Islet precursor cell (in vitro differentiated cells): ENCODE measurements at regions not wholly inside any gene's neighbourhood (a gene's known extent, or its start where the extent isn't known, plus 50 kb on each side); places are given as distances from the start of the nearest gene placed in this dataset.
"Not testable (repeated sequence)": the region's sequence is repeated elsewhere in the genome, so short reads cannot be mapped to it uniquely, and the experiment has no call there.

Experiments
- DNase-seq: peaks from one replicate; pipeline ENCODE4 v3.0.0-alpha.2; 2018

DNA sequence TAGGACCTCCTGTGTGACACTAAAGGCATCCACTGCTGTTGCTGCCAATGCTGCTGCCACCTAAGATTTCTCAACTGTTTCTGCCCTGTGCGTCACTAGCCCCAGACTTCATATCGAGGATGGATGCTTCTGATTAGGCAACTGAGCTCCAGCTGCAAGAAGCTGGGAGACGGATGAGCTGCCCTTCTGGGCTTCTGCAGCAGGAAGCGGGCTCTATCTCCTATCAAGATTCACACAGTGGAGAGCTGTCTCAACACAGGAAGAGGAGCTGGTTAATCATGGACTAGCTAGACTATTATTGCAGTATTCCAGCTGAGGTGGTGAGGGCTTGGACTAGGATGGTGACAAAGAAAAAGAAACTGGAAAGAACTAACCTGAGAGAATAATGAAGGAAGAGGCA lies 59.2 kb upstream of the PELI2 start:
- no peak for DNase-seq

DNA sequence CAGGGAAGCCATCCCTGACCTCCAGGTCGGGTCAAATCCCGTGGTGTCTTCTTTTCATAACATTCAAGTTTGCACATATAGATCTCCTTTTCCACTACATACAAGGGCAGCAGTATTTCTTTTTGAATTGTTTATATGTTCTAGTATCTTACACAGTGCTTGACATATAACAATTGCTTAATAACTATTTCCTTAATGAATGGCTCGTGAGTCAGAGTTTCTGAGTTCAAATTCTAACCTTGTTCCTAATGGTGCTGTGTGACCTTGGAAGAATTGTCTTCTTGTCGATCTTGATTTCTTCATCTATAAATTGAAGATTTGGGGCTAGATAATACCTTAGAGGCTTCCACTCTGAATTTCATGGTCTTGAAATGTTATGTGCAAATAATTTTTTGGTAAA lies 57.2 kb upstream of the PELI2 start:
- DNase-seq = no peak

DNA sequence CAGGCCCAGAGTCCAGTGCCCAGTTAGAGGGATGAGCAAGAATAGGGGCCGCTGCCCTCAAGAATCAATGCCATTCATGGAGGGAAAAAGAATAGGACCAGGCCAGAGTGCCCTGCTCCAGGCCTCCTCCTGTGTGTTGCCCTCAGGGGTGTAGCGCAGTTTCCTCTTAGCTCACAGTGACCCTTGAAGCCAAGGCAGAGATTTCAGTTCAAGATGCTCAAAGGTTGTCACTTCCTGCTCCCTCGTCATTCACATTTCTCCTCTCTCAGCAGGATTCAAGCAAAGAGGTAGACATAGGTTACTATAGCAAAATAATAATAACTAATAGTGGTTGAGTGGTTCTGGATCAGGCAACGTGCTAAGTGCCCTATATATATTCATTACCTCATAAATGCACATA lies 55.1 kb upstream of the PELI2 start:
- DNase-seq = no peak

DNA sequence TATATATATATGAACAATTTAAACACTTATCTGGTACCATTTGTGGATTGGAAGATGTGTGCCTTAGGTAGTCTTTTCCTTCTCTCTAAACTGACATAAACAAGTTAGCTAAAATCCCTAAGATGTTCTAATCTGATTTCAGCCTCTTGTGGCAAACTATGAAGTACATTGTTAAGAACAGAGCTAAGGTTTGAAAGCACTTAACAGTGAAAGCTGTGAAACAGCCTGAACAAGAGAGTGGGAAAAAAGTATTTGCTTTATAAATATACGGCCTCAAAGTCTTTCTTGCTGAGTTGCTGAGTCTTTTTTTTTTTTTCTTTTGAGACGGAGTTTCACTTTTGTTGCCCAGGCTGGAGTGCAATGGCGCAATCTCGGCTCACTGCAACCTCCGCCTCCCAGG lies 53.7 kb upstream of the PELI2 start:
- DNase-seq = no peak

DNA sequence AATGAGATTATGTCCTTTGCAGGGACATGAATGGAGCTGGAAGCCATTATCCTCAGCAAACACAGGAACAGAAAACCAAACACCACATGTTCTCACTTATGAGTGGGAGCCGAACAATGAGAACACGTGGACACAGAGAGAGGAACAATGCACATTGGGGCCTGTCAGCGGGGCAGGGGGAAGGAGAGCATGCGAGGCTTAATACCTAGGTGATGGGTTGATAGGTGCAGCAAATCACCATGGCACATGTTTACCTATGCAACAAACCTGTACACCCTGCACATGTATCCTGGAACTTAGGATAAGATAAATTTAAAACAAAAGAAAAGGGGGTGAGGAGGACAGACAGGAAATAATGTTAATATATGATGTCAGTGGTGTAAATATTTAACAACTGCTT lies 53.0 kb upstream of the PELI2 start:
- not testable (repeated sequence) for DNase-seq

DNA sequence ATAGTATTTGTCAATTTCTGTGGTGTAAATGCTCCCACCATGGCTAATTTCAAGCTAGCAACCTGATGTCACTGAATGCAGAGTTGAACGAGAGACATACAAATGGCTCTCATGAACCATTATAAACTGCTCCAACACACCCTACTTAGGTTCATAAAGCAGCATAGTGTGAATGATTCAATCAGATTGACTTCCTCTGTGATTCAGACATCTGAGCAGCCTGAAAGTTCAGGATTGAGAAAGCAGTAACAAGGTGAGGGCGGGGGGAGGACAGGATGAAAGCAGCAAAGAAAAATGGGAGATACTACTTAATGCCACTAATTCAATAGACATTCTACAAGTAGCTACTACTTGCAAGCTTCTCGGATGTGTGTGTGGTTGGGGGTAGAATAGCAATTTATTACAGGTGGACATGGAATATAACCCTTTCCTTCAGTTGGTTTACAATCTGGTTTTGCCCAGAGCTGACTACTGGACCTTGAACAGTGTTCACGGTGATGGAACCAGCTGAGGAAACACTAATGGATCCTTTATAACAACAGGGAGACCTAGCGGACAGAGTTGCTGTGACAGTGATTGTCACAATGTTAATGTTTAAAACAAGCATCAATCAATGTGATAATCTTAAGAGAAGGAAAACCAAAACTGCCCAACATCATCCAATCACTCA lies 52.5 kb upstream of the PELI2 start:
- no peak for DNase-seq
